Spinal cord (tissue), 9 donors: ENCODE measurements at regions not wholly inside any gene's neighbourhood (a gene's known extent, or its start where the extent isn't known, plus 50 kb on each side); places are given as distances from the start of the nearest gene placed in this dataset.
"Not testable (repeated sequence)": the region's sequence is repeated elsewhere in the genome, so short reads cannot be mapped to it uniquely, and the experiment has no call there.

Experiments used
- DNase-seq, 6 donors: peaks; one replicate each; pipeline versions ENCODE4 v3.0.0 to v3.0.0-alpha.2; 2013 to 2015; ENCODE audit warnings: low spot score in 6 of 6, low read depth in 4 of 6
- H3K27ac ChIP-seq: one replicate; pipeline ENCODE4 v1.5.1; 2013; ENCODE audit warnings: low read depth, low read length, control low read depth
- H3K27me3 ChIP-seq: one replicate; pipeline ENCODE4 v1.6.1; 2013; ENCODE audit warnings: low read length; ENCODE audit not compliant: control insufficient read depth, insufficient read depth
- H3K36me3 ChIP-seq: one replicate; pipeline ENCODE4 v1.6.1; 2013; ENCODE audit warnings: low read length; ENCODE audit not compliant: control insufficient read depth, insufficient read depth
- H3K4me1 ChIP-seq: one replicate; pipeline ENCODE4 v1.6.1; 2013; ENCODE audit warnings: low read length; ENCODE audit not compliant: control insufficient read depth, insufficient read depth
- H3K4me3 ChIP-seq: one replicate; pipeline ENCODE4 v1.5.1; 2013; ENCODE audit warnings: low read depth, low read length, control low read depth
- H3K9me3 ChIP-seq: one replicate; pipeline ENCODE4 v1.6.1; 2013; ENCODE audit warnings: low read length; ENCODE audit not compliant: control insufficient read depth, insufficient read depth
- WGBS: methylation state at CpG from one replicate; pipeline ENCODE4 v1.1.5; 2013; ENCODE audit warnings: missing lambda C conversion rate; ENCODE audit not compliant: insufficient coverage; 5-methylcytosine and 5-hydroxymethylcytosine counted together
- donor health status: healthy.

DNA sequence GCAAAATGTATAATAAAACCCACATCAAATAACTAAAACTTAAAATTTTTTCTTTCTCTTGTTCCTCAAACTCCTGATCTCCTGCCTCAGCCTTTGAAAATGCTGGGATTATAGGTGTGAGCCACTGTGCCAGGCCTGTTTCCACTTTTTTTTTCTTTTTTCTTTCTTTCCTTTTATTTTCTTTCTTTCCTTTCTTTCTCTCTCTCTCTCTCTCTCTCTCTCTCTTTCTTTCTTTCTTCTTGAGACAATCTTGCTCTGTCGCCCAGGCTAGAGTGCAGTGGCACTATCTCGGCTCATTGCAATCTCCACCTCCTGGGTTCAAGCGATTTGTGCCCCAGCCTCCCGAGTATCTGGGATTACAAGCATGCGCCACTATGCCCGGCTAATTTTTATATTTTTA, 164.6 kb downstream of the OR2B2 start:
- Histone ChIP-seq H3K27ac (no peak overlapping the region), H3K36me3 (no peaks in the 10 kb centered on the region), H3K4me3 (no peak overlapping the region), H3K4me1 (no peaks in the 10 kb centered on the region), H3K27me3 (peaks cover 26% of the 10 kb centered on the region), H3K9me3 (no peaks in the 10 kb centered on the region)
- WGBS, result 83% methylated on average over 3 of the region's 6 CpGs
- DNase-seq, result no peak

DNA sequence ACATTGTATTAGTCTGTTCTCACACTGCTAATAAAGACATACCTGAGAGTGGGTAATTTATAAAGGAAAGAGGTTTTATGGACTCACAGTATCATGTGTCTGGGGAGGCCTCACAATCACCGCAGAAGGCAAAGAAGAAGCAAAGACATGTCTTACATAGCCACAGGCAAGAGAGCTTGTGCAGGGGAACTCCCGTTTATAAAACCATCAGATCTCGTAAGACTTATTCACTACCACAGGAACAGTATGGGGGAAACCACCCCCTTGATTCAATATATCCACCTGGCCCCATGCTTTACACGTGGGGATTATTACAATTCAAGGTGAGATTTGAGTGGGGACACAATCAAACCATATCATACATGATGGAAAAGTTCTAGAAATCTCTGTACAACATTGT, 165.3 kb downstream of the OR2B2 start:
- not testable (repeated sequence) for H3K9me3 ChIP-seq, DNase-seq, H3K4me3 ChIP-seq, H3K36me3 ChIP-seq, H3K4me1 ChIP-seq, H3K27ac ChIP-seq
- WGBS, result 80% methylated on average over 1 of the region's 4 CpGs
- H3K27me3 ChIP-seq, result peaks cover 30% of the 10 kb centered on the region

DNA sequence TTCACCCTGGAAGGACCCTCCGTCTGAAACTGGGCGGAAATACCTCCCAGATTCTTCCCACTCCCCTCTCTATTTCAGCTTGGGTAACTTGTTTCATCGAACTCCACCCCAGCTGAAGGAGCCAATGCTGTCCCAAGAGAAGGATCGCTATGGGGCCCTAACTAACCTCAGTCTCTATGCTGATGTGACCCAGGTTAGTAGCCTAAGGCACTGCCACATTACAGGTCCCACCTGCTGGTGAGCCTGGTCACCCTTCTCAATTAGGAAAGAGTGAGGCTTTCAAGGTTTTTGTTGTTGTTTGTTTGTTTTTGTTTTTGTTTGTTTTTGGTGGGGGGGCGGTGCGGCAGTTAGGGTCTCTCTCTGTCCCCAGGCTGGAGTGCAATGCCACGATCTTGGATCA, 168.4 kb downstream of the OR2B2 start:
- no peak overlapping the region for H3K27ac ChIP-seq
- WGBS, result 25% methylated on average over 6 of the region's 7 CpGs

DNA sequence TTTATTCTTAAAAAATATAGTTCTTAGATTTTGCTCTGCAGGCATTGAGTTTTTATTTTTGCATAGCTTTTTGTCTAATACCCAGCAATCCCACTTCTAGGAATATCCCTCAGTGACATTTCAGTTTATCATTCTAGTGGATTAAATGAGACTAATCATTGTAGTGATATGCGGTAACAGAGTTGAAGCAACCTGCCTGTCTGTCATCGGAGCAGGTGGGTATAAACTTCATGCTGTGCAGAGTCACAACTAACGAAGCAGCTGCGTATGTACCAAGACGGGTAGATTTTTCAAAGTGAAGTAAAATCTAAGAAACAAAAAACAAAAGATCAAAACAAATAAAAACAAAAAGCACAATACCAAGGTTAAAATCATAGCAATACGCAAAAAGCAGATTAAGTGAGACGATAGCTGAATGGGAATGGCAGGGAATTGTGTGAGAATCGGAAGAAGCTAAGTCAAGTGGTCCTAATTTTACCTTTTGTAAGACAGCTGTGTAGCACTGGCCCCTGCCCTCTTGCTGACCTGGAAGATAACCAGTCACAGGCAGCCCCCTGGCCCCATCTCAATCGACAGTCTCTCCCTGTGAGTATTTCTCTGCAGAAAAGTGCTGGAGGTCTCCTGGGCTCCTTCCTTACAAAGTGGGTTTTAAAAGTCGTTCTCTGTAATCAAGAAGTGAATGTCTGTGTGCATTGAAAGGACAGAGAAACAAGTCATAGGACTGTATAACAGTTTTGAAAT, 169.2 kb downstream of the OR2B2 start:
- H3K27ac ChIP-seq, result no peak overlapping the region

More for the DNA sequence above, 168.4 kb downstream of the OR2B2 start:
- DNase-seq, result no peak
- H3K27me3 ChIP-seq, result peaks cover 34% of the 10 kb centered on the region
- no peaks in the 10 kb centered on the region for H3K4me1 ChIP-seq
- no peak overlapping the region for H3K4me3 ChIP-seq
- H3K9me3 ChIP-seq, result no peaks in the 10 kb centered on the region
- no peaks in the 10 kb centered on the region for H3K36me3 ChIP-seq

DNA sequence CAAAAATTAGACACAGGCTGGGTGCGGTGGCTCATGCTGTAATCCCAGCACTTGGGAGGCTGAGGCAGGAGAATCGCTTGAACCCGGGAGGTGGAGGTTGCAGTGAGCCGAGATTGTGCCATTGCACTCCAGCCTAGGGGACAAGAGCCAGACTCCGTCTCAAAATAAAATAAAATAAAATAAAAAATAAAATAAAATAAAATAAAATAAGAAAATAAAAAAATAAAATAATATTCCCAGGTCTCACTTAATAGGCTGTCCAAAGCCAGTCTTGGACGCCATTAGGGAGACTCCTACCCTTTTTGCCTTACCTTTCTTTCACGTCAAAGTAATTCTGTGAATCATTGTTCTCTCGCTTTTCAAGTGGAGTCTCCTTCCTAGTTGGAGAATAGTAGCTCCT, 172.3 kb downstream of the OR2B2 start:
- not testable (repeated sequence) for H3K27ac ChIP-seq, H3K9me3 ChIP-seq, H3K4me1 ChIP-seq, H3K36me3 ChIP-seq, DNase-seq, H3K4me3 ChIP-seq
- whole genome bisulfite sequencing, result 83% methylated on average over 4 of the region's 8 CpGs
- H3K27me3 ChIP-seq, result peaks cover 25% of the 10 kb centered on the region

More for the DNA sequence above, 169.2 kb downstream of the OR2B2 start:
- no peaks in the 10 kb centered on the region for H3K4me1 ChIP-seq
- peaks cover 31% of the 10 kb centered on the region for H3K27me3 ChIP-seq
- H3K4me3 ChIP-seq, result no peak overlapping the region
- WGBS, result 24% methylated on average over 3 of the region's 10 CpGs
- no peaks in the 10 kb centered on the region for H3K36me3 ChIP-seq
- H3K9me3 ChIP-seq, result no peaks in the 10 kb centered on the region
- no peak for DNase-seq

DNA sequence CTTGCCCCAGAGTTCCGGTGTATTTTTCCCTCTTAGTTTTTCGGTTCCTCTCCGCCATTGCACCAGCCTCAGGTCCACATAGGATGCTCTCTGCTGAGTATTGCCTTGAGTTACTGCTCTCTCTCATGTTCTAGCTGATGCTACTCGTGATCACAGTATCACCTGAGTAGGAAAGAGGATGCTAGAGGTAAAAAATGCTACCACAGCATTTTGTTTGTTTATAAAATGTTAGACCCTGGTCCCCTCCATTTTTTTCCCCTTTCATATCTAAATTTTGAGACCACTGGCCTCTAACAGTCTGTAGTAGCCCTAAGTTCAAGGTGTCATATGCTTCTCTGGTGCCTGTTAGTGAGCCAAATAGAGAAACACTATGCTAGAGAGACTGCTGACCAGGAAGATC, 175.5 kb downstream of the OR2B2 start:
- H3K4me3 ChIP-seq, result no peak overlapping the region
- no peak overlapping the region for H3K27ac ChIP-seq
- H3K4me1 ChIP-seq, result no peaks in the 10 kb centered on the region
- no peaks in the 10 kb centered on the region for H3K36me3 ChIP-seq
- WGBS, result 100% methylated on average over 2 of the region's 4 CpGs
- peaks cover 2% of the 10 kb centered on the region for H3K27me3 ChIP-seq
- H3K9me3 ChIP-seq, result no peaks in the 10 kb centered on the region
- no peak for DNase-seq

DNA sequence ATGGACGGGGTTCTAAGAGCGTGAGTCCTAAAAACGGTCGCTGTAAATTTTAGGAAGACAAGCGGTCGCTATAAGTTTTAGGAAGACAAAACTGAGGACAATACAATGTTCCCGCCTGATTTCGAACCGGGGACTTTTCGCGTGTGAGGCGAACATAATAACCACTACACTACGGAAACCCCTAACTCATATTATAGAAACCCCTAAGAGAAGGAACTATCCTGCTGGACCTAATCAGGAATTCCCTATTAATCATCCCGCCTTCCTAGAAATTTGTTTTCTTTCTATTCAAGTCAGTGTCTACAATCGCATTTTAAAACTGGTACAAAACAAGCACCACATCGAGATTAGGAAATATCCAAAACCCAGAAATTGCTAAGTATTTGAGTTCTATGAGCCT, 183.8 kb downstream of the OR2B2 start:
- Histone ChIP-seq H3K4me1 (no peaks in the 10 kb centered on the region), H3K9me3 (no peaks in the 10 kb centered on the region), H3K27me3 (peaks cover 2% of the 10 kb centered on the region), H3K4me3 (no peak overlapping the region), H3K27ac (no peak overlapping the region), H3K36me3 (no peaks in the 10 kb centered on the region)
- DNase-seq, result no peak
- 78% methylated on average over 10 of the region's 16 CpGs for WGBS

DNA sequence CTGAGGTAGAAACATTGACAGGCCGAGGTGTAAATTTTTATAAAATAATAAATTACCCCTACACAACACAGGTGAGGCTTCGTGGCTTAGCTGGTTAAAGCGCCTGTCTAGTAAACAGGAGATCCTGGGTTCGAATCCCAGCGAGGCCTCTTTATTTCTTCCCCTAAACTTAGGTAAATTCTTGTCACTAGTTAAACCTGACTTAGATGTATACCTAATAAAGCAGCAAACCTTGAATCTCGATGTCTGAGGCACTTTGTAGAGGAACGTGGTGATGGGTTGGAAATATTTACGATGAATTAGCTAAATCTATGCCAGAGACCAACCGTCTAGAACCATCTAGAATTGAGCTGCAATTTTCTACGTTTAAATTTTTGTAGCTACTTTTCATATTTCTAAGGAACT, 185.6 kb downstream of the OR2B2 start:
- Histone ChIP-seq H3K4me3 (no peak overlapping the region), H3K27ac (no peak overlapping the region), H3K27me3 (peaks cover 7% of the 10 kb centered on the region), H3K4me1 (no peaks in the 10 kb centered on the region), H3K9me3 (no peaks in the 10 kb centered on the region), H3K36me3 (no peaks in the 10 kb centered on the region)
- WGBS, result no CpG with 5 or more reads among the region's 10 CpGs
- no peak for DNase-seq

DNA sequence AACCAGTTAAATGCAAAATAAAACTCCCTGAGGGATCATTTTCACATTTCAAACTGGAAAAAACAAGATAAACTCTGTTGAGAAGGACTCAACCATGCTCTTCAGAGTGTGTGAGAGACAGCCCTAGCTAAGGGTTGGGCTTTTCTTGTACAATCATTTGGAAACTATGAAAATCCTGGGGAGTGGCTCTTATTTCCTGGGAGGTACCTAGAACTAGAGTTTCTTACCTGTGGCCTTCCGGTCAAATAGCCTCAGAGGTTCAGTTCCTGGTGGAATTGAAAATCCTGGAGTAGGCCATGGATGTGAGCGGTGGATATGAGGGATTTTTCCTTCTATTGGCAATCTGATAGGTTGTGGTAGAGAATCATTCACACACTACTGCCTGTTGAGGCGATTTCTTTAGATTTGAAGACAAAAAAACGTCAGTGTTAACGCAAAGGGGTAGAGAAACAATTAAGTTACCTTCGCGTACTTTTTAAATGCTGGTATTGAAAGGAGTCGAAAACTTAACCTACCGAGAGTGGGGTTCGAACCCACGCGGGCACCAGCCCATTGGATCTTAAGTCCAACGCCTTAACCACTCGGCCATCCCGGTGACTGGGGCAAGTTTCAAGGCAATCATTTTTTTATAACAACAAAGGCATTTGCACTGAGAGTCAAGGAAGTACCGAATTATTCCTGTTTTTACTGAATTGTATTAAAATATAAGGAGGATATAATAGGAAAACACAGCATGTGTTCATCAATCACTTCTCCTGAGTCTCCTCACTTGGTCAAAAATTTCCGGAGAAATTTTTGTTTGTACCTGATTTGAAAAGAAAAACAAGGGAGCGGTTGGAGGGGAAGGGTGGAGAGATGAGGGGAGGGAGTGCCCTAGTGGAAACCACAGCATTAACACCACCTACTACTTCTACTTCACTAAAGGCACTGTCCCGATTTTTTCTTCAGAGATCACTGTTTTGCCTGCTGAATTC, 191.3 kb downstream of the OR2B2 start:
- no peak overlapping the region for H3K27ac ChIP-seq
- no peaks in the 10 kb centered on the region for H3K9me3 ChIP-seq
- H3K36me3 ChIP-seq, result no peaks in the 10 kb centered on the region
- peak in 1 of 6 donors; percentile 9 for DNase-seq
- H3K27me3 ChIP-seq, result peaks cover 7% of the 10 kb centered on the region
- no peaks in the 10 kb centered on the region for H3K4me1 ChIP-seq
- H3K4me3 ChIP-seq, result no peak overlapping the region
- 20% methylated on average over 2 of the region's 19 CpGs for WGBS
